ENCODE measurements at regions not wholly inside any gene's neighbourhood (a gene's known extent, or its start where the extent isn't known, plus 50 kb on each side); places are given as distances from the start of the nearest gene placed in this dataset.

- DNase-seq (ENCODE audit: low read depth in 4 of 4, low spot score in 1 of 4), result no peak
These were observed 223.2 kb upstream of the GMDS start for GRCh38 chr6:2468601-2468955.

GRCh38 chr6:2467929-2468600, 222.7 kb upstream of the GMDS start:
- no peak for DNase-seq (ENCODE audit: low read depth in 4 of 4, low spot score in 1 of 4)

- DNase-seq (ENCODE audit: low read depth in 4 of 4, low spot score in 1 of 4), result no peak
These were observed 219.9 kb upstream of the GMDS start for GRCh38 chr6:2465336-2465735.

GRCh38 chr6:2464641-2465040, 219.2 kb upstream of the GMDS start:
- no peak for DNase-seq (ENCODE audit: low read depth in 4 of 4, low spot score in 1 of 4)

GRCh38 chr6:2462831-2463230, 217.4 kb upstream of the GMDS start:
- DNase-seq (ENCODE audit: low read depth in 4 of 4, low spot score in 1 of 4), result no peak

- DNase-seq (ENCODE audit: low read depth in 4 of 4, low spot score in 1 of 4), result no peak
These were observed 214.9 kb upstream of the GMDS start for GRCh38 chr6:2460216-2460745.

GRCh38 chr6:2454180-2454579, 208.8 kb upstream of the GMDS start:
- DNase-seq (ENCODE audit: low read depth in 4 of 4, low spot score in 1 of 4), result no peak

GRCh38 chr6:2450546-2450945, 205.1 kb upstream of the GMDS start:
- no peak for DNase-seq (ENCODE audit: low read depth in 4 of 4, low spot score in 1 of 4)

GRCh38 chr6:2449572-2449940, 204.2 kb upstream of the GMDS start:
- DNase-seq (ENCODE audit: low read depth in 4 of 4, low spot score in 1 of 4), result no peak

- DNase-seq (ENCODE audit: low read depth in 4 of 4, low spot score in 1 of 4), result no peak
These were observed 203.6 kb upstream of the GMDS start for GRCh38 chr6:2448826-2449571.

- DNase-seq (ENCODE audit: low read depth in 4 of 4, low spot score in 1 of 4), result no peak
These were observed 202.5 kb upstream of the GMDS start for GRCh38 chr6:2447931-2448330.

GRCh38 chr6:2447318-2447920, 202.0 kb upstream of the GMDS start:
- DNase-seq (ENCODE audit: low read depth in 4 of 4, low spot score in 1 of 4), result no peak

GRCh38 chr6:2441601-2442475, 196.4 kb upstream of the GMDS start:
- no peak for DNase-seq (ENCODE audit: low read depth in 4 of 4, low spot score in 1 of 4)

- no peak for DNase-seq (ENCODE audit: low read depth in 4 of 4, low spot score in 1 of 4)
These were observed 195.1 kb upstream of the GMDS start for GRCh38 chr6:2440516-2440915.

- no peak for DNase-seq (ENCODE audit: low read depth in 4 of 4, low spot score in 1 of 4)
These were observed 194.2 kb upstream of the GMDS start for GRCh38 chr6:2439632-2440031.

- no peak for DNase-seq (ENCODE audit: low read depth in 4 of 4, low spot score in 1 of 4)
These were observed 193.7 kb upstream of the GMDS start for GRCh38 chr6:2439082-2439481.

GRCh38 chr6:2436410-2437154, 191.2 kb upstream of the GMDS start:
- no peak for DNase-seq (ENCODE audit: low read depth in 4 of 4, low spot score in 1 of 4)

GRCh38 chr6:2435323-2435722, 189.9 kb upstream of the GMDS start:
- DNase-seq (ENCODE audit: low read depth in 4 of 4, low spot score in 1 of 4), result no peak

- DNase-seq (ENCODE audit: low read depth in 4 of 4, low spot score in 1 of 4), result no peak
These were observed 189.5 kb upstream of the GMDS start for GRCh38 chr6:2434912-2435311.

- DNase-seq (ENCODE audit: low read depth in 4 of 4, low spot score in 1 of 4), result no peak
These were observed 188.7 kb upstream of the GMDS start for GRCh38 chr6:2434116-2434515.

GRCh38 chr6:2433711-2434110, 188.3 kb upstream of the GMDS start:
- DNase-seq (ENCODE audit: low read depth in 4 of 4, low spot score in 1 of 4), result no peak
